HepG2 (cell line): ENCODE measurements at regions not wholly inside any gene's neighbourhood (a gene's known extent, or its start where the extent isn't known, plus 50 kb on each side); places are given as distances from the start of the nearest gene placed in this dataset.

ENCODE experiments used
- ATAC-seq: fragments of 200-7000 bp; cut with Tn5 transposase; 3 replicates; pipeline ENCODE4 v1.9.1; 2020; ENCODE audit warnings: mild to moderate bottlenecking, moderate library complexity
- BruUV-seq: library from RNA; stranded (reverse); fragments of 400-500 nt; replicated peaks from 2 replicates; lab custom pipeline; 2021; lab: Mats Ljungman, UMichigan
- CTCF ChIA-PET: fragments of 300-600 bp; formaldehyde crosslinking; extraction: SDS; loops from one replicate; lab custom pipeline; 2021; ENCODE audit warnings: low total read pairs, inconsistent platforms, low intra/inter-chr PET ratio; lab: Yijun Ruan, JAX
- POLR2A ChIA-PET: fragments of 350-600 bp; sonication (Branson Sonifier 250); formaldehyde crosslinking; loops from one replicate; lab custom pipeline; 2020; ENCODE audit warnings: antibody characterized with exemption, inconsistent platforms; lab: Yijun Ruan, JAX
- DNase-seq: peaks from one replicate; pipeline ENCODE4 v3.0.0-alpha.2; 2015; ENCODE audit warnings: low spot score
- FAIRE-seq: peaks from 3 replicates; lab custom pipeline; 2011; peaks lifted over from hg19 to GRCh38; lab: Jason Lieb, UNC
- H2AFZ ChIP-seq: one replicate; pipeline ENCODE4 v1.6.1; 2011; ENCODE audit warnings: low read length, inconsistent platforms
- H3K27ac ChIP-seq: fragments of 300-600 bp; 3 replicates; pipeline ENCODE4 v1.8.0; 2011; ENCODE audit warnings: mixed run types, mild to moderate bottlenecking, mixed read lengths, low read length, inconsistent platforms; ENCODE audit not compliant: insufficient read depth; ENCODE audit errors: extremely low read length
- H3K27me3 ChIP-seq, 2 experiments: fragments of 200-600 bp in 1 of 2; 2 replicates in 1 of 2; 3 replicates in 1 of 2; pipeline versions ENCODE4 v1.6.0 to v1.8.0; 2011; ENCODE audit warnings: low read length in 2 of 2, mild to moderate bottlenecking in 2 of 2, moderate library complexity in 2 of 2, inconsistent platforms in 1 of 2; ENCODE audit not compliant: insufficient read depth in 2 of 2, control insufficient read depth in 1 of 2
- H3K36me3 ChIP-seq, 2 experiments: fragments of 200-600 bp in 1 of 2; replicated peaks in 1 of 2; 2 replicates in 1 of 2; 3 replicates in 1 of 2; pipeline versions ENCODE4 v1.5.1 to v1.8.0; 2011; ENCODE audit warnings: low read length in 2 of 2, inconsistent platforms in 1 of 2; ENCODE audit not compliant: insufficient read depth in 2 of 2, control insufficient read depth in 1 of 2
- H3K4me1 ChIP-seq: 2 replicates; pipeline ENCODE4 v1.5.1; 2012; ENCODE audit warnings: low read length, inconsistent platforms; ENCODE audit not compliant: insufficient read depth
- H3K4me2 ChIP-seq: 2 replicates; pipeline ENCODE4 v1.6.0; 2011; ENCODE audit warnings: low read depth, low read length, inconsistent platforms
- H3K4me3 ChIP-seq, 3 experiments: fragments of 200-600 bp in 1 of 3; sonication (generic), shearing (Covaris generic) in 1 of 3; replicated peaks in 1 of 3; 2 replicates each; pipeline ENCODE4 v1.5.1; 2011 to 2016; ENCODE audit warnings: low read length in 3 of 3, inconsistent platforms in 2 of 3, low read depth in 2 of 3, mild to moderate bottlenecking in 2 of 3, control low read depth in 1 of 3, mixed read lengths in 1 of 3; ENCODE audit not compliant: insufficient read depth in 1 of 3
- H3K79me2 ChIP-seq: one replicate; pipeline ENCODE4 v1.6.1; 2011; ENCODE audit warnings: low read length, inconsistent platforms; ENCODE audit not compliant: insufficient read depth
- H3K9ac ChIP-seq: 2 replicates; pipeline ENCODE4 v1.6.0; 2011; ENCODE audit warnings: mild to moderate bottlenecking, low read depth, low read length, inconsistent platforms; ENCODE audit not compliant: insufficient read depth
- H3K9me3 ChIP-seq: 2 replicates; pipeline ENCODE4 v1.5.1; 2012; ENCODE audit warnings: mild to moderate bottlenecking, low read length
- H4K20me1 ChIP-seq: 2 replicates; pipeline ENCODE4 v1.6.0; 2011; ENCODE audit warnings: inconsistent platforms, mild to moderate bottlenecking, low read length, moderate library complexity; ENCODE audit not compliant: insufficient read depth
- ARNTL ChIP-seq: sonication (generic); formaldehyde crosslinking; IDR thresholded peaks from 2 replicates; pipeline ENCODE4 v1.4.0; 2020; ENCODE audit warnings: mild to moderate bottlenecking, missing genetic modification reagents
- ATF4 ChIP-seq, 2 experiments: fragments of 450-650 bp in 1 of 2; sonication (generic) in 1 of 2; formaldehyde crosslinking; IDR thresholded peaks; 2 replicates each; pipeline versions ENCODE4 v1.5.0 to v1.8.0; 2020 to 2022; ENCODE audit warnings: mild to moderate bottlenecking in 1 of 2, missing genetic modification reagents in 1 of 2
- CBX1 ChIP-seq: IDR thresholded peaks from one replicate; pipeline ENCODE4 v1.6.1; 2016; ENCODE audit warnings: antibody characterized with exemption, low read depth
- ELF3 ChIP-seq: IDR thresholded peaks from 2 replicates; pipeline ENCODE4 v1.6.1; 2016; ENCODE audit warnings: missing genetic modification reagents, missing compliant biosample characterization
- IRF1 ChIP-seq: sonication (generic); formaldehyde crosslinking; IDR thresholded peaks from 2 replicates; pipeline ENCODE4 v1.4.0; 2020; ENCODE audit warnings: low read depth, mild to moderate bottlenecking, missing genetic modification reagents
- KAT2B ChIP-seq: fragments of 150-350 bp; IDR thresholded peaks from 2 replicates; pipeline ENCODE4 v1.6.1; 2014; ENCODE audit warnings: low read depth, low read length, borderline replicate concordance
- KLF15 ChIP-seq: sonication (generic); formaldehyde crosslinking; IDR thresholded peaks from 2 replicates; pipeline ENCODE4 v1.8.1; 2023; ENCODE audit warnings: borderline replicate concordance, mild to moderate bottlenecking, inconsistent platforms, missing genetic modification reagents, mixed read lengths
- MAZ ChIP-seq, 2 experiments: sonication (generic) in 1 of 2; formaldehyde crosslinking in 1 of 2; IDR thresholded peaks; 2 replicates each; pipeline versions ENCODE4 v1.5.0 to v1.6.1; 2012 to 2020; ENCODE audit warnings: low read depth in 2 of 2, mild to moderate bottlenecking in 2 of 2, borderline replicate concordance in 1 of 2, improper control_type of control experiment in 1 of 2, low read length in 1 of 2, missing genetic modification reagents in 1 of 2, moderate library complexity in 1 of 2
- STAT6 ChIP-seq: sonication (generic); formaldehyde crosslinking; IDR thresholded peaks from 2 replicates; pipeline ENCODE4 v1.4.0; 2020; ENCODE audit warnings: missing genetic modification reagents, mild to moderate bottlenecking, borderline replicate concordance
- XRCC5 ChIP-seq: fragments of 200-400 bp; formaldehyde crosslinking; optimal IDR thresholded peaks from 2 replicates; pipeline ENCODE3; 2017; ENCODE audit warnings: mild to moderate bottlenecking, low read length
- ZFP41 ChIP-seq: sonication (generic); formaldehyde crosslinking; IDR thresholded peaks from 2 replicates; pipeline ENCODE4 v1.4.0; 2020; ENCODE audit warnings: mild to moderate bottlenecking, missing genetic modification reagents, borderline replicate concordance
- ZNF234 ChIP-seq: sonication (generic); formaldehyde crosslinking; conservative IDR thresholded peaks from 2 replicates; pipeline ENCODE4 v1.5.1; 2020; ENCODE audit warnings: mild to moderate bottlenecking, missing genetic modification reagents
- WGBS: methylation state at CpG from one replicate; pipeline ENCODE4 v1.1.6; 2017; ENCODE audit warnings: low lambda C conversion rate; 5-methylcytosine and 5-hydroxymethylcytosine counted together
- in situ Hi-C: cut with HindIII; loops from 2 replicates; pipeline ENCODE4 v1.10.0; 2017; ENCODE audit warnings: low pct_unique_long_range_greater_than_20kb; ENCODE audit not compliant: extremely low pct_ligation_motif_present
- intact Hi-C: fragments of 100-400 bp; cut with micrococcal nuclease; formaldehyde crosslinking; loops from one replicate; pipeline ENCODE4 v1.10.0; 2022; ENCODE audit not compliant: unreplicated experiment

- intact Hi-C loops, result no loop called here
- BruUV-seq, result no TSS peak
- CTCF ChIA-PET, result no interaction called here
- POLR2A ChIA-PET, result no interaction called here
- no peaks in the 10 kb centered on the region for H3K36me3 ChIP-seq
- peaks cover 4% of the 10 kb centered on the region; the same call in 1 of the 2 replicates for H3K9me3 ChIP-seq
- peaks cover 0 to 11% of the 10 kb centered on the region in 2 experiments; a peak in 3 of 5 replicates for H3K27me3 ChIP-seq
- TF ChIP-seq CBX1 (no peak), MAZ (IDR thresholded peaks at IDR 0.05; ENCODE audit: borderline replicate concordance, low read depth, low read length) (no peak), MAZ (CRISPR knock-in tag; IDR thresholded peaks at IDR 0.05; ENCODE audit: low read depth) (no peak), ATF4 (CRISPR knock-in tag; IDR thresholded peaks at IDR 0.05) (no peak), KLF15 (CRISPR knock-in tag) (no peak), ZNF234 (CRISPR knock-in tag) (no peak), ELF3 (no peak), ZFP41 (no peak), STAT6 (CRISPR knock-in tag) (no peak), ARNTL (no peak), KAT2B (no peak), IRF1 (no peak), XRCC5 (no peak)
- TF ChIP-seq, all 625 proteins: peak for 0
- ATAC-seq, result no peak
- DNase-seq, result no peak
- 49% methylated on average over 7 of the region's 8 CpGs for WGBS
- in situ Hi-C loops, result no loop called here
- Histone ChIP-seq H3K27ac (no peak overlapping the region), H3K4me2 (no peak overlapping the region), H3K79me2 (no peaks in the 10 kb centered on the region), H4K20me1 (0 out of 2 replicates have a peak, but pooled peaks cover 3% of the 10 kb centered on the region), H3K4me3 (no peak overlapping the region), H3K9ac (no peak overlapping the region), H2AFZ (no peak overlapping the region), H3K4me1 (no peaks in the 10 kb centered on the region)
- FAIRE-seq, result no peak
Measured at GRCh38 chr10:130817046-130817624, 494.4 kb downstream of the TCERG1L start.
